Hepatocyte (in vitro differentiated cells): ENCODE measurements at regions not wholly inside any gene's neighbourhood (a gene's known extent, or its start where the extent isn't known, plus 50 kb on each side); places are given as distances from the start of the nearest gene placed in this dataset.
"Not testable (repeated sequence)": the region's sequence is repeated elsewhere in the genome, so short reads cannot be mapped to it uniquely, and the experiment has no call there.

Source experiments
- CTCF ChIP-seq: fragments of 200-600 bp; sonication (generic); IDR thresholded peaks from 2 replicates; pipeline ENCODE4 v1.5.1; 2016; ENCODE audit warnings: antibody characterized with exemption, mild to moderate bottlenecking; ENCODE audit not compliant: poor library complexity
- EZH2 ChIP-seq: fragments of 200-600 bp; sonication (generic); IDR thresholded peaks from 2 replicates; pipeline ENCODE4 v1.6.1; 2016; ENCODE audit warnings: antibody characterized with exemption, mild to moderate bottlenecking, borderline replicate concordance

- TF ChIP-seq CTCF, EZH2: not testable (repeated sequence)
Measured at GRCh38 chr12:46641649-46642048, 184.1 kb downstream of the SLC38A4 start.
